Adrenal gland (tissue), 9 donors: ENCODE measurements at regions not wholly inside any gene's neighbourhood (a gene's known extent, or its start where the extent isn't known, plus 50 kb on each side); places are given as distances from the start of the nearest gene placed in this dataset.
A peak's percentile ranks its signal among the peaks of the same experiment; 100 is the strongest.

ENCODE experiments used
- DNase-seq, 7 donors: peaks; one replicate each; pipeline ENCODE4 v3.0.0-alpha.2; 2019 to 2020
- H3K27ac ChIP-seq, 5 donors: fragments of 200-600 bp; sonication (generic) in 4 of 5; 1 replicate in 3 of 5; 2 replicates in 2 of 5; pipeline versions ENCODE4 v1.5.1 to v1.8.0; 2016 to 2020; ENCODE audit warnings: mild to moderate bottlenecking in 1 of 5
- H3K27me3 ChIP-seq: fragments of 200-600 bp; 2 replicates; pipeline ENCODE4 v1.8.0; 2021
- H3K36me3 ChIP-seq, 2 donors: fragments of 200-600 bp; replicated peaks in 1 of 2; 1 replicate in 1 of 2; 2 replicates in 1 of 2; pipeline versions ENCODE4 v1.5.1 to v1.8.0; 2018 to 2022
- H3K4me1 ChIP-seq, 2 donors: fragments of 200-600 bp; replicated peaks in 1 of 2; 1 replicate in 1 of 2; 2 replicates in 1 of 2; pipeline versions ENCODE4 v1.5.1 to v1.8.0; 2018 to 2021
- H3K4me3 ChIP-seq, 4 donors: fragments of 200-600 bp; sonication (generic) in 3 of 4; one replicate each; pipeline ENCODE4 v1.5.1; 2016 to 2018
- H3K9me3 ChIP-seq, 3 donors: fragments of 200-600 bp; sonication (generic) in 1 of 3; replicated peaks in 1 of 3; 1 replicate in 2 of 3; 2 replicates in 1 of 3; pipeline versions ENCODE4 v1.5.1 to v1.8.0; 2016 to 2021
- CTCF ChIP-seq, 6 experiments: fragments of 450-650 bp in 4 of 6; fragments of 200-600 bp in 2 of 6; sonication (generic) in 1 of 6; IDR thresholded peaks; 1 replicate in 5 of 6; 2 replicates in 1 of 6; pipeline versions ENCODE4 v1.5.1 to v1.8.0; 2016 to 2021; ENCODE audit warnings: antibody characterized with exemption in 6 of 6, mild to moderate bottlenecking in 2 of 6, moderate library complexity in 1 of 6
- POLR2A ChIP-seq, 2 donors: fragments of 450-650 bp; IDR thresholded peaks; one replicate each; pipeline ENCODE4 v1.6.1; 2017; ENCODE audit warnings: antibody characterized with exemption in 2 of 2, mild to moderate bottlenecking in 2 of 2, moderate library complexity in 1 of 2
- WGBS, 4 donors: extraction: QIAGEN DNeasy Blood & Tissue Kit in 2 of 4; methylation state at CpG; one replicate each; pipeline versions ENCODE4 v1.1.5 to v1.1.7; 2013 to 2017; 5-methylcytosine and 5-hydroxymethylcytosine counted together
- intact Hi-C, 2 donors: fragments of 100-400 bp; cut with DNase I; formaldehyde crosslinking; loops; one replicate each; pipeline versions ENCODE4 v1.14.1 to v1.15.0; 2022 to 2023
- donor health status: healthy with polysubstance abuse.
- donor health status: Bipolar disorder and iron deficiency.
- donor health status: DM: yes; HTN: yes; CAD: no.
- donor health status: DM: no; HTN: no; CAD: no.
- donor health status: DM: no; HTN: no; CAD: no.

- TF ChIP-seq CTCF (IDR thresholded peaks at IDR 0.05) (no peak), POLR2A (IDR thresholded peaks at IDR 0.05) (no peak)
- H3K36me3 ChIP-seq: no peaks in the 10 kb centered on the region
- intact Hi-C loops: no loop called here
- DNase-seq: no peak
- no peaks in the 10 kb centered on the region for H3K4me1 ChIP-seq
- no peaks in the 10 kb centered on the region for H3K27me3 ChIP-seq
- no peak overlapping the region for H3K4me3 ChIP-seq
- WGBS, 4 donors: 52 to 81% (median 64%) methylated on average over 3 of the region's 3 CpGs
- H3K27ac ChIP-seq: no peak overlapping the region
- H3K9me3 ChIP-seq: no peaks in the 10 kb centered on the region
Measured at GRCh38 chr12:89861086-89861485, 152.4 kb upstream of the ATP2B1 start.

GRCh38 chr12:89859508-89860220, 151.0 kb upstream of the ATP2B1 start:
- no peak for DNase-seq
- no peak overlapping the region for H3K27ac ChIP-seq
- no peak overlapping the region for H3K4me3 ChIP-seq
- no peaks in the 10 kb centered on the region for H3K9me3 ChIP-seq
- no peaks in the 10 kb centered on the region for H3K27me3 ChIP-seq
- no peaks in the 10 kb centered on the region for H3K4me1 ChIP-seq
- no peak for TF ChIP-seq CTCF (IDR thresholded peaks at IDR 0.05)
- no peak for TF ChIP-seq POLR2A (IDR thresholded peaks at IDR 0.05)
- no peaks in the 10 kb centered on the region for H3K36me3 ChIP-seq
- intact Hi-C loops: no loop called here
- WGBS, 4 donors: 0 to 2% (median 0%) methylated on average over 1 of the region's 1 CpG

GRCh38 chr12:89858718-89859117, 150.1 kb upstream of the ATP2B1 start:
- no peaks in the 10 kb centered on the region for H3K36me3 ChIP-seq
- TF ChIP-seq POLR2A (IDR thresholded peaks at IDR 0.05) (no peak), CTCF (IDR thresholded peaks at IDR 0.05) (no peak)
- WGBS, 4 donors: 63 to 84% (median 80%) methylated on average over 3 of the region's 3 CpGs
- no peak overlapping the region for H3K27ac ChIP-seq
- H3K9me3 ChIP-seq: no peaks in the 10 kb centered on the region
- no peaks in the 10 kb centered on the region for H3K4me1 ChIP-seq
- H3K4me3 ChIP-seq: no peak overlapping the region
- no peak for DNase-seq
- intact Hi-C loops: no loop called here
- H3K27me3 ChIP-seq: no peaks in the 10 kb centered on the region

- intact Hi-C loops: no loop called here
- Histone ChIP-seq H3K27ac (no peak overlapping the region), H3K36me3 (no peaks in the 10 kb centered on the region), H3K4me1 (no peaks in the 10 kb centered on the region), H3K4me3 (no peak overlapping the region), H3K9me3 (no peaks in the 10 kb centered on the region), H3K27me3 (no peaks in the 10 kb centered on the region)
- 77 to 84% (median 79%) methylated on average over 6 of the region's 6 CpGs for WGBS, 4 donors
- peak in 2 of 7 donors; percentile 9 for DNase-seq
- TF ChIP-seq POLR2A (IDR thresholded peaks at IDR 0.05) (no peak), CTCF (IDR thresholded peaks at IDR 0.05) (no peak)
Measured at GRCh38 chr12:89857652-89858274, 149.1 kb upstream of the ATP2B1 start.
